ENCODE measurements at regions not wholly inside any gene's neighbourhood (a gene's known extent, or its start where the extent isn't known, plus 50 kb on each side); places are given as distances from the start of the nearest gene placed in this dataset.
A peak's percentile ranks its signal among the peaks of the same experiment; 100 is the strongest.

- no peak overlapping the region for H3K27ac Mint-ChIP-seq (ENCODE audit: unreplicated experiment)
- peaks cover 55% of the 10 kb centered on the region for H3K4me1 Mint-ChIP-seq (ENCODE audit: unreplicated experiment)
- no peaks in the 10 kb centered on the region for H3K9me3 Mint-ChIP-seq (ENCODE audit: unreplicated experiment)
- H3K36me3 Mint-ChIP-seq (ENCODE audit: unreplicated experiment), result no peaks in the 10 kb centered on the region
- no peaks in the 10 kb centered on the region for H3K27me3 Mint-ChIP-seq (ENCODE audit: unreplicated experiment)
- DNase-seq (ENCODE audit: extremely low spot score, unreplicated experiment), result no peak
- no peak for TF ChIP-seq CTCF (IDR thresholded peaks at IDR 0.05)
- no peak overlapping the region for H3K4me3 Mint-ChIP-seq (ENCODE audit: unreplicated experiment)
These were observed 51.5 kb upstream of the DDR1 start for GRCh38 chr6:30832864-30833263.

GRCh38 chr6:30830438-30830837 is 53.9 kb upstream of the DDR1 start:
- no peak for DNase-seq (ENCODE audit: extremely low spot score, unreplicated experiment)
- Mint-ChIP-seq H3K27ac (ENCODE audit: unreplicated experiment) (peak overlapping the region; percentile 0), H3K4me1 (ENCODE audit: unreplicated experiment) (peaks cover 49% of the 10 kb centered on the region)

GRCh38 chr6:30829639-30830255 is 54.6 kb upstream of the DDR1 start:
- Mint-ChIP-seq H3K9me3 (ENCODE audit: unreplicated experiment) (no peaks in the 10 kb centered on the region), H3K27me3 (ENCODE audit: unreplicated experiment) (no peaks in the 10 kb centered on the region), H3K27ac (ENCODE audit: unreplicated experiment) (peak overlapping the region; percentile 91), H3K4me1 (ENCODE audit: unreplicated experiment) (peaks cover 44% of the 10 kb centered on the region), H3K36me3 (ENCODE audit: unreplicated experiment) (no peaks in the 10 kb centered on the region), H3K4me3 (ENCODE audit: unreplicated experiment) (no peak overlapping the region)
- TF ChIP-seq CTCF (IDR thresholded peaks at IDR 0.05), result no peak
- DNase-seq (ENCODE audit: extremely low spot score, unreplicated experiment), result no peak

More at GRCh38 chr6:30830438-30830837, 53.9 kb upstream of the DDR1 start:
- Mint-ChIP-seq H3K9me3 (ENCODE audit: unreplicated experiment) (no peaks in the 10 kb centered on the region), H3K36me3 (ENCODE audit: unreplicated experiment) (no peaks in the 10 kb centered on the region), H3K4me3 (ENCODE audit: unreplicated experiment) (no peak overlapping the region), H3K27me3 (ENCODE audit: unreplicated experiment) (no peaks in the 10 kb centered on the region)
- no peak for TF ChIP-seq CTCF (IDR thresholded peaks at IDR 0.05)

GRCh38 chr6:30829033-30829432 is 55.3 kb upstream of the DDR1 start:
- Mint-ChIP-seq H3K27me3 (ENCODE audit: unreplicated experiment) (no peaks in the 10 kb centered on the region), H3K27ac (ENCODE audit: unreplicated experiment) (peak overlapping the region; percentile 91), H3K36me3 (ENCODE audit: unreplicated experiment) (no peaks in the 10 kb centered on the region), H3K4me3 (ENCODE audit: unreplicated experiment) (no peak overlapping the region), H3K4me1 (ENCODE audit: unreplicated experiment) (peaks cover 42% of the 10 kb centered on the region), H3K9me3 (ENCODE audit: unreplicated experiment) (no peaks in the 10 kb centered on the region)
- DNase-seq (ENCODE audit: extremely low spot score, unreplicated experiment), result no peak
- no peak for TF ChIP-seq CTCF (IDR thresholded peaks at IDR 0.05)

- Mint-ChIP-seq H3K9me3 (ENCODE audit: unreplicated experiment) (no peaks in the 10 kb centered on the region), H3K27ac (ENCODE audit: unreplicated experiment) (peak overlapping the region; percentile 91), H3K4me1 (ENCODE audit: unreplicated experiment) (peaks cover 48% of the 10 kb centered on the region), H3K27me3 (ENCODE audit: unreplicated experiment) (no peaks in the 10 kb centered on the region), H3K36me3 (ENCODE audit: unreplicated experiment) (no peaks in the 10 kb centered on the region), H3K4me3 (ENCODE audit: unreplicated experiment) (no peak overlapping the region)
- peak; percentile 97 for DNase-seq (ENCODE audit: extremely low spot score, unreplicated experiment)
- peak; percentile 97 for TF ChIP-seq CTCF (IDR thresholded peaks at IDR 0.05)
These were observed 56.0 kb upstream of the DDR1 start for GRCh38 chr6:30828027-30828962.
